Ecto neural progenitor cell (in vitro differentiated cells): ENCODE measurements at regions not wholly inside any gene's neighbourhood (a gene's known extent, or its start where the extent isn't known, plus 50 kb on each side); places are given as distances from the start of the nearest gene placed in this dataset.
"Not testable (repeated sequence)": the region's sequence is repeated elsewhere in the genome, so short reads cannot be mapped to it uniquely, and the experiment has no call there.

Experiments
- DNase-seq: peaks from one replicate; pipeline ENCODE4 v3.0.0-alpha.2; 2018; ENCODE audit warnings: low spot score

DNA sequence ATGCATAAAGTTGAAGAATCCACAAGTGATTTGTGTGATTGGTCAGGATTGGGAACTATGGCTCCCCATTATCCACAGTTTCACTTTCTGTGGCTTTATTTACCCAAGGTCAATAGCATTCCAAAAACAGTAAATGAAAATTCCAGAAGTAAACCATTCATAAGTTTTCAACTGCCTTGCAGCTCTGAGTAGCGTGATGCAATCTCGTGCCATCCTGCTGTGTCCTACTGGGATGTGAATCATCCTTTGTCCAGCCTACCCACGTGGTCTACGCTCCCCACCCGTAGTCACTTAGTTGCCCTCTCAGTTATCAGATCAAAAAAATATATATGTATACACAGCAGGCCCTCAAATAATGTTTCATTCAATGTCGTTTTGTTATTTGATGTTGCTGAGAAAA, 89.0 kb upstream of the DLGAP1 start:
- no peak for DNase-seq

DNA sequence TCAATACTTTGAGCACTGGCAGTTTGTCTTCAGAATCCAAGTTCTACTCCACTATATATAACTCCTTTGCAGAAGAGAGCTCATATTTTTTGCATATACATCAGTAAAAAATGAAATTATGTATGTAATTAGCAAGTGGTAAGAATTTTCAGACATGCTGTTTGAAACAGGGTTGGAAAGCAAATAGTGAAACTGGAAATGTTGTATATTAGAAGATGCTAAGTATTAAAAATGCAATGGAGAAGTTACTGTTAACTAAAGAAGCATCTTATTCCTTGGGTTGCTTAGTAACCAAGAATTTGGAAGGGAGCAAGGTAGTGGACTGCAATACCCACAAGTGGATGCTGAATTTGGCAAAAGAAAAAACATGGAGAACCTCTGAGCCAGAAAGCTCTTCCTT, 88.6 kb upstream of the DLGAP1 start:
- no peak for DNase-seq

GRCh38 chr18:4541588-4541987, 86.5 kb upstream of the DLGAP1 start:
- DNase-seq: no peak

GRCh38 chr18:4536447-4536846, 81.3 kb upstream of the DLGAP1 start:
- DNase-seq: no peak

DNA sequence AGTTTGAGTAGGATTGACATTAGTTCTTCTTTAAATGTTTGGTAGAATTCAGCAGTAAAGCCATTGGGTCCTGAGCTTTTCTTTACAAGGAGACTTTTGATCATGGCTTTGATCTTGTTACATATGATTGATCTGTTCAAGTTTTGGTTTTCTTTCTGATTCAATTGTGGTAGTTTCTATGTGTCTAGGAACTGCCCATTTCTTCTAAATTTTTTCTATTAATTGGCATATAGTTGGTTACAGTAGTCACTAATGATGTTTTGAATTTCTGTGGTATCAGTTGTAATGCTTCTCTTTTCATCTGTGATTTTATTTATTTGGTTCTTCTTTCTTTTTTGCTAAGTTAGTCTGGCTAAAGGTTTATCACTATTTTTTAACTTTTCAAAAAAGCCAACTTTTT, 73.3 kb upstream of the DLGAP1 start:
- DNase-seq: no peak

DNA sequence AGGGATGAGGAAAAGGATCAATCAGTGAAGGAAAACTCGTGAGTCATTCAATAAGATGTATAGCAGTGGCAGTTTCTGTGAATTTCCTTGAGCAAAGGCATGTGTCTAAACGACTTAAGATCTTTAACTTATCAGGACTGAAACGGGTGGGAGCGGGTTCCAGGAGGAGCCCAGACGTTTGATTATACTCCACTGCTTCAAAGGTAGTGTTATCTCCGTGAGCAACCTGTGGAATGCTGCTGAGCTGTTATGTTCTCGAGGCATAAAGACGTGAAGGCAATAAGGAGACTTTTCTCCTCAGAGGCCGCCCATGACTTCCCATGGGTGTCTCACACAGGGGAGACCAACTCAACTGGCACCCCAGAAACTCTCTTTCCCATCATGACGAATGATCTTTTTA, 72.7 kb upstream of the DLGAP1 start:
- DNase-seq: not testable (repeated sequence)

DNA sequence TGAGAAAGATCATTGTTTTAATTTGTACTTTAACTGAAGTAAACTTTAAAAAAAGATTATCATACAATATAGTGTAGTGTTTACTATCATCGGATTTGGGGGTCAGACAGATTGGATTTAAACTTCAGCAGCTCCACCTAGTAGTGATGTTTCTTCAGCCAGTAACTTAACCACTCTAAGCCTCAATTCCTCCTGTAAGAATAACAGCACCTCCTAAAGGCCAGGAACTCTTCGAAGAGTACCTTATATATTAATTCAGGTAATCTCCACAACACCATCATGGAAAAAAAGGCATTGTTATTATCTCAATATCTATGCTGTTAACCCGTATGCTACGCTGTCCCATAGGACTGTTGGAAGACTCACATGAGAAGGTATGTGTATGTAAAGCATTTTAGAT, 69.0 kb upstream of the DLGAP1 start:
- no peak for DNase-seq

DNA sequence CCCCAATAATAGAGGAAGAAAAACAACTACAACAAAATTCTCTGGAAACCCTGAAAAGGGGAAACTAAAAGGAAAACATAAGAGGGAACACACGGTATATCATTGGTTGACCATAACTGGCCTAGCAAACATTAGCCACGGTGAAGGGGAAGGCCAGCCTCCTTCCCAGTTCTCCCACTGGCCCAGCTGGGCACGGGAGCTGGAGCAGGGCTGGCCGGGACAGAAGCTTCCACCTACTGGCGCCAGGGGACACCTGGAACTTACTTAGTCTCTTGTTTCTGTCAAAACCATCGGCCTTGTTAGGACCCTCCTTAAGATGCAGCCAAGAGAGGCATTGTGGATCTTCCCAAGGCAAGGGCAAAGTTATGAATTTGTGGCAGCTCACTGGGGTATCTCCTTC, 56.1 kb upstream of the DLGAP1 start:
- no peak for DNase-seq

- DNase-seq: peak; percentile 76
These were observed 55.6 kb upstream of the DLGAP1 start for GRCh38 chr18:4510711-4511110.

GRCh38 chr18:4510160-4510559, 55.1 kb upstream of the DLGAP1 start:
- no peak for DNase-seq
